ES-I3 (cell line): ENCODE measurements at regions not wholly inside any gene's neighbourhood (a gene's known extent, or its start where the extent isn't known, plus 50 kb on each side); places are given as distances from the start of the nearest gene placed in this dataset.

Source experiments
- H3K36me3 ChIP-seq: 2 replicates; pipeline ENCODE4 v1.6.1; 2013; ENCODE audit warnings: mild to moderate bottlenecking, low read length, control low read depth, moderate library complexity; ENCODE audit not compliant: insufficient read depth
- H3K4me1 ChIP-seq: 2 replicates; pipeline ENCODE4 v1.6.1; 2013; ENCODE audit warnings: mild to moderate bottlenecking, control low read depth, low read length; ENCODE audit not compliant: insufficient read depth
- H3K9ac ChIP-seq: 2 replicates; pipeline ENCODE4 v1.6.1; 2013; ENCODE audit warnings: low read depth, mild to moderate bottlenecking, low read length, moderate library complexity
- H3K9me3 ChIP-seq: 2 replicates; pipeline ENCODE4 v1.6.1; 2013; ENCODE audit warnings: mild to moderate bottlenecking, low read length, moderate library complexity; ENCODE audit not compliant: control insufficient read depth, insufficient read depth

- H3K4me1 ChIP-seq, result no peaks in the 10 kb centered on the region
- no peak overlapping the region for H3K9ac ChIP-seq
Observed at GRCh38 chr16:80006241-80007215, 406.0 kb upstream of the MAF start.

GRCh38 chr16:80004113-80004512 is 403.6 kb upstream of the MAF start:
- H3K9ac ChIP-seq, result no peak overlapping the region
- H3K4me1 ChIP-seq, result no peaks in the 10 kb centered on the region
- H3K36me3 ChIP-seq, result no peaks in the 10 kb centered on the region
- H3K9me3 ChIP-seq, result no peaks in the 10 kb centered on the region

More at GRCh38 chr16:80006241-80007215, 406.0 kb upstream of the MAF start:
- H3K36me3 ChIP-seq, result no peaks in the 10 kb centered on the region
- no peaks in the 10 kb centered on the region for H3K9me3 ChIP-seq

GRCh38 chr16:80002261-80002660 is 401.7 kb upstream of the MAF start:
- H3K36me3 ChIP-seq, result no peaks in the 10 kb centered on the region
- H3K9me3 ChIP-seq, result no peaks in the 10 kb centered on the region
- no peaks in the 10 kb centered on the region for H3K4me1 ChIP-seq
- H3K9ac ChIP-seq, result no peak overlapping the region

- peaks cover 4% of the 10 kb centered on the region; the same call in 1 of the 2 replicates for H3K4me1 ChIP-seq
- no peaks in the 10 kb centered on the region for H3K36me3 ChIP-seq
- H3K9me3 ChIP-seq, result no peaks in the 10 kb centered on the region
Observed at GRCh38 chr16:79998143-79998542, 397.6 kb upstream of the MAF start.

GRCh38 chr16:79997257-79997656 is 396.7 kb upstream of the MAF start:
- no peaks in the 10 kb centered on the region for H3K9me3 ChIP-seq
- peaks cover 4% of the 10 kb centered on the region; the same call in 1 of the 2 replicates for H3K4me1 ChIP-seq
- no peaks in the 10 kb centered on the region for H3K36me3 ChIP-seq
- H3K9ac ChIP-seq, result no peak overlapping the region

More at GRCh38 chr16:79998143-79998542, 397.6 kb upstream of the MAF start:
- no peak overlapping the region for H3K9ac ChIP-seq

DNA sequence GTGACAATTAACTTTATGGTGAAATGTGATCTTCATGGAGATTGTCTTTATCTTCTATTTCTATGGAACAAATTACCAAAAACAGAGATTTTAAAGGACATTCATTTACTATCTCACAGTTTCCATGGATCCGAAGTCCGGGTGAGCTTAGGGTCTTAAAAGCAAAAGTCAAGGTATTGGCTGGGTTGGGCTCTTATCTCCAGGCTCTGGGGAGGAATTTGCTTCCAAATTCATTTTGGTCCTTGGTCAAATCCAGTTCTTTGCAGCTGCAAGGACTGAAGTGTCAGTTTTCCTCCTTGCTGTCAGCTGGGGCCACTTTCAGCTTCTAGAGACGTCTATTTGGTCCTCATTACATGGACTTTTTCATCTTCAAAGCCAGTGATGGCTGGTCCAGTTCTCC is 395.8 kb upstream of the MAF start:
- H3K9me3 ChIP-seq, result no peaks in the 10 kb centered on the region; the same call in 1 of the 2 replicates
- H3K4me1 ChIP-seq, result peaks cover 4% of the 10 kb centered on the region; the same call in 1 of the 2 replicates
- H3K36me3 ChIP-seq, result no peaks in the 10 kb centered on the region
- H3K9ac ChIP-seq, result no peak overlapping the region

- Histone ChIP-seq H3K9me3 (no peaks in the 10 kb centered on the region; the same call in 1 of the 2 replicates), H3K9ac (no peak overlapping the region), H3K36me3 (no peaks in the 10 kb centered on the region), H3K4me1 (peaks cover 4% of the 10 kb centered on the region; the same call in 1 of the 2 replicates)
Observed at GRCh38 chr16:79995315-79995714, 394.8 kb upstream of the MAF start.

- H3K9me3 ChIP-seq, result no peaks in the 10 kb centered on the region; the same call in 1 of the 2 replicates
- no peaks in the 10 kb centered on the region for H3K36me3 ChIP-seq
- H3K4me1 ChIP-seq, result peaks cover 4% of the 10 kb centered on the region; the same call in 1 of the 2 replicates
- H3K9ac ChIP-seq, result no peak overlapping the region
Observed at GRCh38 chr16:79994418-79994817, 393.9 kb upstream of the MAF start.

DNA sequence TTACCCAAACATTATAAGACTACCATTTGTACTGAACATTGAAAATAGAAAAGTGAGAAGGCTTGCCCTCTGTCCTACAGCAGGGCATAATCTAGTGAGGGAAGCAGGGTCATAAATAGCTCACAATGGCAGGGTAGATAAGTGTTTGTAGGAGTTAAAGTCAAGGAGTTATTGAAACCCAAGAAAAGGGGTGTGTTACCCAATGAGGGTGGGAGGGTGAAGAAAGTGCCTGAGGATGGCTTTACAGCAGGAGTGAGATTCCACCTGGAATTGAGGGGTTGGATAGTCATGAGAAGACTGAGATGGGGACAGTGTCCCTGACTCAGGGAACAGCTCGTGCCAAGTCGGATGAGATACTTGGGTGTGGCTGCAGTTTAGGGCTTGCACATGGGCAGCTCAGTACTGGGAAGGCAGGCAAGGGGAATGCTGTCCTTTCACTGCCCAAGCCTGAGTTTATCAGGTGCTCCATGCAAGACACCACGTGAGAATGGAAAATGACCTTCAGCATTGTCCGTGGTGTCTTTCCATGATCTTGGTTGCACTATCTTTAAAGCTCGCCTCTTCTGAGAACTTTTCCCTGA is 393.2 kb upstream of the MAF start:
- no peak overlapping the region for H3K9ac ChIP-seq
- H3K9me3 ChIP-seq, result no peaks in the 10 kb centered on the region; the same call in 1 of the 2 replicates
- H3K36me3 ChIP-seq, result no peaks in the 10 kb centered on the region
- peaks cover 4% of the 10 kb centered on the region; the same call in 1 of the 2 replicates for H3K4me1 ChIP-seq

DNA sequence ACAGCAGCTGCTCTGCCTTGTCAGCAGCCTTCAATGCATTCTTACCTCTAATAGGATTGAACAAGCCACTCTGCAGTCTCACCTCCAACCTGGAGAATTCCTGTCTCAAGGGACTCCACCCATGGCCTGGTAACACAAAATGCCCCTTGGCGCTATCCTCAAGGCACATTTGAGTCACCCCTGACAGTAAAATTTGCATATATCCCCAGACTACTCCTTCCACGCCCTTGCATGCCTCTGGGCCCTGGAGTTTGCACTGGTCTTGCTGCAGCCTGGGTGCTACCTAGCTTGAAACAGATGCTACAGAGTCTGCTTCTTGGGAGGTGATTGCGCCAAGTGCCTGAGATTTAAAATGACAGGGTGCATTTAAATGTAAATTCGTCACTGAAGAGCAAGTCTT is 391.4 kb upstream of the MAF start:
- H3K36me3 ChIP-seq, result no peaks in the 10 kb centered on the region
- no peak overlapping the region for H3K9ac ChIP-seq
- H3K4me1 ChIP-seq, result peaks cover 4% of the 10 kb centered on the region; the same call in 1 of the 2 replicates
- H3K9me3 ChIP-seq, result no peaks in the 10 kb centered on the region; the same call in 1 of the 2 replicates

GRCh38 chr16:79988721-79989220 is 388.2 kb upstream of the MAF start:
- Histone ChIP-seq H3K4me1 (no peaks in the 10 kb centered on the region), H3K9ac (no peak overlapping the region), H3K36me3 (no peaks in the 10 kb centered on the region), H3K9me3 (no peaks in the 10 kb centered on the region; the same call in 1 of the 2 replicates)

DNA sequence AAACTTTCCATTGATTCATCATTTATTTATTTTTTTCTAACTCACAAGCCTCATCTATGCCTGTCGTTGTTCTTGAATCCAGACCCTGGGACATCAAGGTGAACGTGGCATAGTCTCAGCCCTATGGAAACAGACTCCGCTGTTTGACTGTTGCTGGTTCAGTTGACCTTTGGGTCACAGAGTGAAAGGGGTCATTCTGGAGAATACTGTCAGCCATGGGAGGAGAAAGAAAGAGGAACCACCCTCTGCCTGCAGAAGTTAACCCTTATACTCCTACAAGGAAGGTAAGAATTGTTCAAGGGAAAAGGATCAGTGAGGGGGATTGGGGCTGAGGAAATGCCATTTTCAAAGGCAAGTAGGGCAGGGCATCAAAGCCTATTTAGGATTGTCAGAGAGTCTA is 387.6 kb upstream of the MAF start:
- Histone ChIP-seq H3K9me3 (no peaks in the 10 kb centered on the region; the same call in 1 of the 2 replicates), H3K36me3 (no peaks in the 10 kb centered on the region), H3K9ac (no peak overlapping the region), H3K4me1 (no peaks in the 10 kb centered on the region)

GRCh38 chr16:79986352-79986751 is 385.8 kb upstream of the MAF start:
- H3K9me3 ChIP-seq, result no peaks in the 10 kb centered on the region
- no peaks in the 10 kb centered on the region for H3K4me1 ChIP-seq
- no peak overlapping the region for H3K9ac ChIP-seq
- H3K36me3 ChIP-seq, result no peaks in the 10 kb centered on the region

GRCh38 chr16:79985606-79986005 is 385.1 kb upstream of the MAF start:
- H3K9me3 ChIP-seq, result no peaks in the 10 kb centered on the region
- H3K36me3 ChIP-seq, result no peaks in the 10 kb centered on the region
- H3K9ac ChIP-seq, result no peak overlapping the region
- H3K4me1 ChIP-seq, result no peaks in the 10 kb centered on the region
